Right lobe of liver (tissue), 6 donors: ENCODE measurements at regions not wholly inside any gene's neighbourhood (a gene's known extent, or its start where the extent isn't known, plus 50 kb on each side); places are given as distances from the start of the nearest gene placed in this dataset.

Experiments used
- ATAC-seq, 4 donors: fragments of 200-7000 bp; cut with Tn5 transposase; one replicate each; pipeline ENCODE4 v1.9.1; 2020; ENCODE audit warnings: mild to moderate bottlenecking in 4 of 4, moderate library complexity in 4 of 4
- DNase-seq, 3 donors: peaks; one replicate each; pipeline ENCODE4 v3.0.0-alpha.2; 2020
- H3K27ac ChIP-seq, 3 donors: fragments of 200-600 bp; one replicate each; pipeline ENCODE4 v1.8.0; 2022
- H3K27me3 ChIP-seq, 2 donors: fragments of 200-600 bp; one replicate each; pipeline ENCODE4 v1.8.0; 2022
- H3K36me3 ChIP-seq, 4 donors: fragments of 200-600 bp; sonication (generic) in 1 of 4; one replicate each; pipeline versions ENCODE4 v1.5.1 to v1.8.0; 2017 to 2022; ENCODE audit warnings: control low read depth in 1 of 4
- H3K4me1 ChIP-seq, 4 donors: fragments of 200-600 bp; sonication (generic) in 1 of 4; one replicate each; pipeline versions ENCODE4 v1.5.1 to v1.8.0; 2017 to 2022; ENCODE audit warnings: control low read depth in 1 of 4
- H3K4me3 ChIP-seq, 3 donors: fragments of 200-600 bp; one replicate each; pipeline ENCODE4 v1.8.0; 2022
- H3K9me3 ChIP-seq, 4 donors: fragments of 200-600 bp; sonication (generic) in 1 of 4; one replicate each; pipeline versions ENCODE4 v1.5.1 to v1.8.0; 2017 to 2022; ENCODE audit warnings: control low read depth in 1 of 4
- CTCF ChIP-seq, 4 donors: fragments of 200-600 bp in 3 of 4; fragments of 450-650 bp in 1 of 4; IDR thresholded peaks; one replicate each; pipeline versions ENCODE4 v1.5.1 to v1.8.0; 2016 to 2022; ENCODE audit warnings: antibody characterized with exemption in 4 of 4, mild to moderate bottlenecking in 2 of 4
- POLR2A ChIP-seq: fragments of 450-650 bp; IDR thresholded peaks from one replicate; pipeline ENCODE4 v1.6.1; 2017; ENCODE audit warnings: antibody characterized with exemption, mild to moderate bottlenecking
- WGBS: methylation state at CpG from one replicate; pipeline ENCODE4 v1.1.6; 2018; ENCODE audit warnings: low coverage, low lambda C conversion rate; ENCODE audit not compliant: insufficient coverage; ENCODE audit errors: missing lambda C conversion rate; 5-methylcytosine and 5-hydroxymethylcytosine counted together
- intact Hi-C, 2 donors: fragments of 100-400 bp; cut with DNase I; formaldehyde crosslinking; loops; one replicate each; pipeline versions ENCODE4 v1.11.2 to v1.14.1; 2022
- donor health status: DM: no; HTN: yes; CAD: no.
- donor health status: DM: no; HTN: no; CAD: no.
- donor health status: DM: no; HTN: no; CAD: no.
- donor health status: DM: no; HTN: yes; CAD: no.
- donor health status: DM: no; HTN: yes; CAD: no.

- H3K9me3 ChIP-seq: no peaks in the 10 kb centered on the region
- no peak for DNase-seq
- ATAC-seq: no peak
- no peaks in the 10 kb centered on the region for H3K4me1 ChIP-seq
- no peak overlapping the region for H3K27ac ChIP-seq
- H3K27me3 ChIP-seq: no peaks in the 10 kb centered on the region
- 78% methylated on average over 2 of the region's 2 CpGs for WGBS
- intact Hi-C loops: no loop called here
- TF ChIP-seq CTCF (IDR thresholded peaks at IDR 0.05) (no peak), POLR2A (no peak)
- H3K4me3 ChIP-seq: no peak overlapping the region
- H3K36me3 ChIP-seq: no peaks in the 10 kb centered on the region
Measured at GRCh38 chr4:108536577-108536976, 83.8 kb upstream of the RPL34 start.

- Histone ChIP-seq H3K36me3 (no peaks in the 10 kb centered on the region), H3K27me3 (no peaks in the 10 kb centered on the region), H3K27ac (no peak overlapping the region), H3K9me3 (no peaks in the 10 kb centered on the region), H3K4me3 (no peak overlapping the region), H3K4me1 (no peaks in the 10 kb centered on the region)
- no peak for DNase-seq
- ATAC-seq: no peak
- TF ChIP-seq POLR2A (no peak), CTCF (IDR thresholded peaks at IDR 0.05) (no peak)
- WGBS: 47% methylated on average over 3 of the region's 3 CpGs
- intact Hi-C loops: no loop called here
Measured at GRCh38 chr4:108535757-108536156, 84.6 kb upstream of the RPL34 start.

DNA sequence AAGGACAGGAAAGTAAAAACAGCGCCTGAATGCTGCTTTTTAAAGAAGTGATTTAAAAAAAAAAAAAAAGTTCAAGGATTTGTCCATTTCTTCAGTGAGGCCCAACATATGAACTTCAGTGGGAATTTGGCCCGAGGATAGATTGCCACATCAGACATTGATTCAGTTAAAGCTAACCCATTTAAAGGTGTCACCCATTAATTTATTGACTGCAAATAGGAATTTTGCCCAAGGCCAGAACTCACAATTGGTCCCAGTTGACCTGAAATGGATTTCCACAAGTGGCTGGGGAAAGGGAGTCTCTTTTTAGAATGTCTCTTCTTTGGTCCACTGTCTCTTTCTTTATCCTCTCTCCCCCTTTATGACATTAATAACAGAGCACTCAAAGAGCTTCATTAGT lies 86.5 kb upstream of the RPL34 start:
- intact Hi-C loops: no loop called here
- no peak for TF ChIP-seq CTCF (IDR thresholded peaks at IDR 0.05)
- TF ChIP-seq POLR2A: no peak
- H3K27ac ChIP-seq: no peak overlapping the region
- H3K36me3 ChIP-seq: no peaks in the 10 kb centered on the region
- H3K27me3 ChIP-seq: no peaks in the 10 kb centered on the region
- H3K4me1 ChIP-seq: no peaks in the 10 kb centered on the region
- WGBS: 64% methylated on average over 2 of the region's 2 CpGs
- no peak for ATAC-seq
- H3K4me3 ChIP-seq: no peak overlapping the region
- DNase-seq: no peak
- no peaks in the 10 kb centered on the region for H3K9me3 ChIP-seq

DNA sequence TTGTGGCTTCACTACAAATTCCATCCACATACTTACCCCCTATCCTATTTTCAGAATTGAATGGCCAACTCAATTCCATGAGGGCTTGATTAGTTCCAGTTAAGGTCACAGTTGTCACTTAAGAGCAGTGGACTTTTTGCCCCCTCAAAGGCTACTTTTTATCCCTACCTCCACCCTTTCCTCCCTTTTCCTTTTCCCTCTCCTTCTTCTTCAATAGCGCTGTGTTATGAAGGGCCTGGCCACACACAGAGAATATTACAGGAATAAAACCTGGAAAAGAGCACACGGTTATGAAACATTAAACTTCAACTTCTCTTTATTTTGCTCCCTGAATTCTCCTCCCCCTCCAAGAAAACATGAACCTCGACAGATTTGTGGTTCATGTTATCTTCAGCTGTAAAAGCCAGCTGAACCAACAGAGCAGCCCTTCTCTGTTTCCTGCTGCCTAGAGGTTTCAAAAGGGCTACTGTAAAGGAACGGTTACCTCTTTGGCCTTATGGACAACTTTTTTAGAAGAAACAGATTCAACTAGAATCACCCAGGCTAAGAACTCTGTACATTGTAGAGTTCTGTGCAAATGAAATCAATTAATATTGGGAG lies 87.0 kb upstream of the RPL34 start:
- ATAC-seq (no peak), DNase-seq (no peak)
- intact Hi-C loops: no loop called here
- H3K27ac ChIP-seq: no peak overlapping the region
- no peaks in the 10 kb centered on the region for H3K9me3 ChIP-seq
- H3K27me3 ChIP-seq: no peaks in the 10 kb centered on the region
- 30% methylated on average over 4 of the region's 4 CpGs for WGBS
- TF ChIP-seq CTCF (IDR thresholded peaks at IDR 0.05) (no peak), POLR2A (no peak)
- no peaks in the 10 kb centered on the region for H3K36me3 ChIP-seq
- no peak overlapping the region for H3K4me3 ChIP-seq
- H3K4me1 ChIP-seq: no peaks in the 10 kb centered on the region

DNA sequence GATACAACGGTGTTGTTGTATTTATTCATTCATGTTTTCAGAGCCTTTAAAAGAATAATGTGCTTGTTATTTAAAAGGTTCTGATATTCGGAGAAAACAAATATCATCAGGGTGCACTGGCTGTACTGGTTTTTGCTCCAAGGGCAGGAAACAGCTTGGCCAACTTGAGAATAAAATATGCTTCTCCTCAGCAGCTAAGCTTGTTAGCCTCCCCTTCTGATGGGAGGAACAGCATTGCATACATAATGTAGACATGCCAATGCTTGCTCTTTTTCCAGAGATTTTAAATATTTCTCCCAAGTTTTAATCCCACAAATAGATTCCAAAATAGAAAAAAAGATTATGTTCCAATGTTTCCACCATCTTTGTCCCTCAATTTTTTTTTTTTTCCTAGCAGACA lies 87.6 kb upstream of the RPL34 start:
- no peak for DNase-seq
- Histone ChIP-seq H3K27me3 (no peaks in the 10 kb centered on the region), H3K4me3 (no peak overlapping the region), H3K9me3 (no peaks in the 10 kb centered on the region), H3K4me1 (no peaks in the 10 kb centered on the region), H3K27ac (no peak overlapping the region), H3K36me3 (no peaks in the 10 kb centered on the region)
- intact Hi-C loops: no loop called here
- no peak for ATAC-seq
- 63% methylated on average over 2 of the region's 2 CpGs for WGBS
- TF ChIP-seq POLR2A (no peak), CTCF (IDR thresholded peaks at IDR 0.05) (no peak)
